ENCODE measurements at regions not wholly inside any gene's neighbourhood (a gene's known extent, or its start where the extent isn't known, plus 50 kb on each side); places are given as distances from the start of the nearest gene placed in this dataset.

GRCh38 chr2:237152361-237152760 lies 66.7 kb downstream of the COPS8 start:
- TF ChIP-seq CTCF (conservative IDR thresholded peaks at IDR 0.05) (no peak), EZH2 (IDR thresholded peaks at IDR 0.05; ENCODE audit: low read depth) (no peak)
